ENCODE measurements at regions not wholly inside any gene's neighbourhood (a gene's known extent, or its start where the extent isn't known, plus 50 kb on each side); places are given as distances from the start of the nearest gene placed in this dataset.

GRCh38 chr4:66963084-66963483 lies 582.2 kb downstream of the CENPC start:
- no peak for TF ChIP-seq CTCF (IDR thresholded peaks at IDR 0.05; ENCODE audit: insufficient read depth, low read length, poor library complexity, severe bottlenecking)
- no peak for TF ChIP-seq EZH2phosphoT487 (conservative IDR thresholded peaks at IDR 0.05; ENCODE audit: low read length)

Measured in SU-DHL-6 (cell line).